ENCODE measurements at regions not wholly inside any gene's neighbourhood (a gene's known extent, or its start where the extent isn't known, plus 50 kb on each side); places are given as distances from the start of the nearest gene placed in this dataset.

- no peak overlapping the region for H3K4me3 ChIP-seq (ENCODE audit: low read length in 3 of 3)
- no peak for FAIRE-seq
- intact Hi-C loops (cut with DNase I) = no loop called here
- no peaks in the 10 kb centered on the region for H3K36me3 ChIP-seq (ENCODE audit: control insufficient read depth in 2 of 3, insufficient read depth in 3 of 3, low read length in 3 of 3)
- no peak overlapping the region for H3K27ac ChIP-seq (ENCODE audit: low read depth in 2 of 2, low read length in 2 of 2)
- H3K4me1 ChIP-seq (ENCODE audit: control insufficient read depth in 2 of 3, insufficient read depth in 2 of 3, low read depth in 1 of 3, low read length in 3 of 3) = no peaks in the 10 kb centered on the region
- H3K27me3 ChIP-seq (ENCODE audit: control insufficient read depth, insufficient read depth, low read length) = no peaks in the 10 kb centered on the region
- H3K9me3 ChIP-seq (ENCODE audit: control insufficient read depth in 2 of 3, insufficient read depth in 1 of 3, low read length in 3 of 3) = peaks cover 0 to 3% (median 0%) of the 10 kb centered on the region in 3 donors
- H3K9ac ChIP-seq (ENCODE audit: low read length in 3 of 3) = no peak overlapping the region
- TF ChIP-seq CTCF (IDR thresholded peaks at IDR 0.05; ENCODE audit: borderline replicate concordance, extremely low read depth, insufficient read depth) = no peak
- DNase-seq = no peak
Measured at GRCh38 chr14:82419933-82420332, 886.3 kb upstream of the SEL1L start.

GRCh38 chr14:82420871-82421270 lies 887.2 kb upstream of the SEL1L start:
- Histone ChIP-seq H3K27me3 (ENCODE audit: control insufficient read depth, insufficient read depth, low read length) (no peaks in the 10 kb centered on the region), H3K4me1 (ENCODE audit: control insufficient read depth in 2 of 3, insufficient read depth in 2 of 3, low read depth in 1 of 3, low read length in 3 of 3) (no peaks in the 10 kb centered on the region), H3K36me3 (ENCODE audit: control insufficient read depth in 2 of 3, insufficient read depth in 3 of 3, low read length in 3 of 3) (no peaks in the 10 kb centered on the region), H3K27ac (ENCODE audit: low read depth in 2 of 2, low read length in 2 of 2) (no peak overlapping the region), H3K4me3 (ENCODE audit: low read length in 3 of 3) (no peak overlapping the region), H3K9me3 (ENCODE audit: control insufficient read depth in 2 of 3, insufficient read depth in 1 of 3, low read length in 3 of 3) (peaks cover 0 to 3% (median 0%) of the 10 kb centered on the region in 3 donors), H3K9ac (ENCODE audit: low read length in 3 of 3) (no peak overlapping the region)
- TF ChIP-seq CTCF (IDR thresholded peaks at IDR 0.05; ENCODE audit: borderline replicate concordance, extremely low read depth, insufficient read depth) = no peak
- intact Hi-C loops (cut with DNase I) = no loop called here
- DNase-seq (no peak), FAIRE-seq (no peak)

GRCh38 chr14:82421286-82421685 lies 887.6 kb upstream of the SEL1L start:
- intact Hi-C loops (cut with DNase I) = no loop called here
- Histone ChIP-seq H3K27ac (ENCODE audit: low read depth in 2 of 2, low read length in 2 of 2) (no peak overlapping the region), H3K4me3 (ENCODE audit: low read length in 3 of 3) (no peak overlapping the region), H3K4me1 (ENCODE audit: control insufficient read depth in 2 of 3, insufficient read depth in 2 of 3, low read depth in 1 of 3, low read length in 3 of 3) (no peaks in the 10 kb centered on the region), H3K9me3 (ENCODE audit: control insufficient read depth in 2 of 3, insufficient read depth in 1 of 3, low read length in 3 of 3) (peaks cover 0 to 3% (median 0%) of the 10 kb centered on the region in 3 donors), H3K27me3 (ENCODE audit: control insufficient read depth, insufficient read depth, low read length) (no peaks in the 10 kb centered on the region), H3K9ac (ENCODE audit: low read length in 3 of 3) (no peak overlapping the region), H3K36me3 (ENCODE audit: control insufficient read depth in 2 of 3, insufficient read depth in 3 of 3, low read length in 3 of 3) (no peaks in the 10 kb centered on the region)
- no peak for DNase-seq
- no peak for FAIRE-seq
- TF ChIP-seq CTCF (IDR thresholded peaks at IDR 0.05; ENCODE audit: borderline replicate concordance, extremely low read depth, insufficient read depth) = no peak

- Histone ChIP-seq H3K9ac (ENCODE audit: low read length in 3 of 3) (no peak overlapping the region), H3K4me1 (ENCODE audit: control insufficient read depth in 2 of 3, insufficient read depth in 2 of 3, low read depth in 1 of 3, low read length in 3 of 3) (no peaks in the 10 kb centered on the region), H3K27ac (ENCODE audit: low read depth in 2 of 2, low read length in 2 of 2) (no peak overlapping the region), H3K4me3 (ENCODE audit: low read length in 3 of 3) (no peak overlapping the region), H3K9me3 (ENCODE audit: control insufficient read depth in 2 of 3, insufficient read depth in 1 of 3, low read length in 3 of 3) (peaks cover 0 to 3% (median 0%) of the 10 kb centered on the region in 3 donors), H3K27me3 (ENCODE audit: control insufficient read depth, insufficient read depth, low read length) (no peaks in the 10 kb centered on the region), H3K36me3 (ENCODE audit: control insufficient read depth in 2 of 3, insufficient read depth in 3 of 3, low read length in 3 of 3) (no peaks in the 10 kb centered on the region)
- intact Hi-C loops (cut with DNase I) = no loop called here
- FAIRE-seq (no peak), DNase-seq (no peak)
- TF ChIP-seq CTCF (IDR thresholded peaks at IDR 0.05; ENCODE audit: borderline replicate concordance, extremely low read depth, insufficient read depth) = no peak
Measured at GRCh38 chr14:82422230-82422629, 888.6 kb upstream of the SEL1L start.

Data from kidney (tissue), 13 donors.